ENCODE measurements at regions not wholly inside any gene's neighbourhood (a gene's known extent, or its start where the extent isn't known, plus 50 kb on each side); places are given as distances from the start of the nearest gene placed in this dataset.

GRCh38 chr6:121649951-121650350, 214.5 kb downstream of the GJA1 start:
- Histone ChIP-seq H3K36me3 (no peaks in the 10 kb centered on the region), H3K27ac (no peak overlapping the region), H3K9me3 (no peaks in the 10 kb centered on the region), H3K27me3 (no peaks in the 10 kb centered on the region), H3K4me1 (peaks cover 0 to 4% of the 10 kb centered on the region in 2 donors), H3K4me3 (no peak overlapping the region)
- TF ChIP-seq, protein P1, sequence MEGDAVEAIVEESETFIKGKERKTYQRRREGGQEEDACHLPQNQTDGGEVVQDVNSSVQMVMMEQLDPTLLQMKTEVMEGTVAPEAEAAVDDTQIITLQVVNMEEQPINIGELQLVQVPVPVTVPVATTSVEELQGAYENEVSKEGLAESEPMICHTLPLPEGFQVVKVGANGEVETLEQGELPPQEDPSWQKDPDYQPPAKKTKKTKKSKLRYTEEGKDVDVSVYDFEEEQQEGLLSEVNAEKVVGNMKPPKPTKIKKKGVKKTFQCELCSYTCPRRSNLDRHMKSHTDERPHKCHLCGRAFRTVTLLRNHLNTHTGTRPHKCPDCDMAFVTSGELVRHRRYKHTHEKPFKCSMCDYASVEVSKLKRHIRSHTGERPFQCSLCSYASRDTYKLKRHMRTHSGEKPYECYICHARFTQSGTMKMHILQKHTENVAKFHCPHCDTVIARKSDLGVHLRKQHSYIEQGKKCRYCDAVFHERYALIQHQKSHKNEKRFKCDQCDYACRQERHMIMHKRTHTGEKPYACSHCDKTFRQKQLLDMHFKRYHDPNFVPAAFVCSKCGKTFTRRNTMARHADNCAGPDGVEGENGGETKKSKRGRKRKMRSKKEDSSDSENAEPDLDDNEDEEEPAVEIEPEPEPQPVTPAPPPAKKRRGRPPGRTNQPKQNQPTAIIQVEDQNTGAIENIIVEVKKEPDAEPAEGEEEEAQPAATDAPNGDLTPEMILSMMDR (IDR thresholded peaks at IDR 0.05) = no peak
- no peak for DNase-seq (ENCODE audit: low spot score)

GRCh38 chr6:121651420-121651819, 216.0 kb downstream of the GJA1 start:
- peak overlapping the region in 1 of 2 donors; percentile 60 for H3K27ac ChIP-seq
- H3K9me3 ChIP-seq = no peaks in the 10 kb centered on the region
- TF ChIP-seq, protein P1 (IDR thresholded peaks at IDR 0.05) = no peak
- H3K27me3 ChIP-seq = no peaks in the 10 kb centered on the region
- peaks cover 0 to 4% of the 10 kb centered on the region in 2 donors for H3K4me1 ChIP-seq
- no peak for DNase-seq (ENCODE audit: low spot score)
- H3K36me3 ChIP-seq = no peaks in the 10 kb centered on the region
- H3K4me3 ChIP-seq = no peak overlapping the region

GRCh38 chr6:121652223-121652622, 216.8 kb downstream of the GJA1 start:
- H3K36me3 ChIP-seq = no peaks in the 10 kb centered on the region
- H3K9me3 ChIP-seq = no peaks in the 10 kb centered on the region
- DNase-seq (ENCODE audit: low spot score) = no peak
- no peak overlapping the region for H3K4me3 ChIP-seq
- H3K4me1 ChIP-seq = peaks cover 0 to 4% of the 10 kb centered on the region in 2 donors
- TF ChIP-seq, protein P1 (IDR thresholded peaks at IDR 0.05) = no peak
- H3K27ac ChIP-seq = peak overlapping the region; percentile 20 to 60
- H3K27me3 ChIP-seq = no peaks in the 10 kb centered on the region

- peaks cover 0 to 4% of the 10 kb centered on the region in 2 donors for H3K4me1 ChIP-seq
- peak overlapping the region; percentile 20 to 60 for H3K27ac ChIP-seq
- H3K9me3 ChIP-seq = no peaks in the 10 kb centered on the region
- no peaks in the 10 kb centered on the region for H3K36me3 ChIP-seq
- peak; percentile 60 for DNase-seq (ENCODE audit: low spot score)
- TF ChIP-seq, protein P1 (IDR thresholded peaks at IDR 0.05) = no peak
- H3K4me3 ChIP-seq = no peak overlapping the region
- H3K27me3 ChIP-seq = no peaks in the 10 kb centered on the region
Measured at GRCh38 chr6:121652726-121653623, 217.5 kb downstream of the GJA1 start.

DNA sequence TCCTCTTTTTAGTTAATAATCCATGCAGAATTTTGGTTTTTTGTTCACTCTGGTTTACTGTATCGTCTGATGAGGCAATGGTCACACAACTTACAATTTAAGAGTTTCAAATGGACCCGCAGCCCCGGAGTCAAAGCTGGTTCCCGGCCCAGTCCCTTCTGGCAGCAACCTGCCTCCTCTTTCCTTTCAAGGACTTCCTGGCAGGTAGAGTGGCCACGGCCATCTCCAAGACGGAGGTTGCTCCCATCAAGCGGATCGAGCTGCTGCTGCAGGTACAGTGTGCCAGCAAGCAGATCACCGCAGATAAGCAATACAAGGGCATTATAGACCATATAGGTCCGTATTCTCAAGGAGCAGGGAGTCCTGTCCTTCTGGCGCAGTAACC, 218.2 kb downstream of the GJA1 start:
- no peak overlapping the region for H3K4me3 ChIP-seq
- no peaks in the 10 kb centered on the region for H3K27me3 ChIP-seq
- TF ChIP-seq, protein P1 (IDR thresholded peaks at IDR 0.05) = no peak
- H3K4me1 ChIP-seq = peaks cover 0 to 4% of the 10 kb centered on the region in 2 donors
- no peaks in the 10 kb centered on the region for H3K9me3 ChIP-seq
- H3K27ac ChIP-seq = peak overlapping the region in 1 of 2 donors; percentile 60
- no peak for DNase-seq (ENCODE audit: low spot score)
- no peaks in the 10 kb centered on the region for H3K36me3 ChIP-seq
